ENCODE measurements at regions not wholly inside any gene's neighbourhood (a gene's known extent, or its start where the extent isn't known, plus 50 kb on each side); places are given as distances from the start of the nearest gene placed in this dataset.

DNA sequence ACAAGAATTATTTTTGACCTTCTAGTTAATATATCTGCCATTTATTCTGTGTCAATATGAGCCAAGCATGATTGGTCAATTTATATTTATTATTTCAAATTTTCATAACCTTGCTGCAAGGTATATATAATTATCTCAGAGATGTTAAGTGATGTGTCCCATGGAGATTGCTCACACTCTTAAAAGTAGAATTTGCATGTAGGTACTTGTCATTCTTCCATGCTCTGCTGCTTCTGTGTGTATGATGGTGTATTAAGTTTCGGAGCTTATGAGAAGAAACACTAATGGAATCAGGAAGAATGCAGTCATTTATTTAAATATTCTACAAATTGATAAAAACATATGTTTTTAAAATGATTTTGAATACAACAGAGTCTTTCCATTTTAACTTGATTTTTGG is 586.8 kb upstream of the MIR17HG start:
- TF ChIP-seq SPI1 (IDR thresholded peaks at IDR 0.05; ENCODE audit: borderline replicate concordance, low read depth) (no peak), POLR2AphosphoS5 (IDR thresholded peaks at IDR 0.05; ENCODE audit: low read depth) (no peak), REST (IDR thresholded peaks at IDR 0.05; ENCODE audit: insufficient replicate concordance, low read depth) (no peak), GABPA (IDR thresholded peaks at IDR 0.05; ENCODE audit: low read depth) (no peak)
- TF ChIP-seq, protein P1, sequence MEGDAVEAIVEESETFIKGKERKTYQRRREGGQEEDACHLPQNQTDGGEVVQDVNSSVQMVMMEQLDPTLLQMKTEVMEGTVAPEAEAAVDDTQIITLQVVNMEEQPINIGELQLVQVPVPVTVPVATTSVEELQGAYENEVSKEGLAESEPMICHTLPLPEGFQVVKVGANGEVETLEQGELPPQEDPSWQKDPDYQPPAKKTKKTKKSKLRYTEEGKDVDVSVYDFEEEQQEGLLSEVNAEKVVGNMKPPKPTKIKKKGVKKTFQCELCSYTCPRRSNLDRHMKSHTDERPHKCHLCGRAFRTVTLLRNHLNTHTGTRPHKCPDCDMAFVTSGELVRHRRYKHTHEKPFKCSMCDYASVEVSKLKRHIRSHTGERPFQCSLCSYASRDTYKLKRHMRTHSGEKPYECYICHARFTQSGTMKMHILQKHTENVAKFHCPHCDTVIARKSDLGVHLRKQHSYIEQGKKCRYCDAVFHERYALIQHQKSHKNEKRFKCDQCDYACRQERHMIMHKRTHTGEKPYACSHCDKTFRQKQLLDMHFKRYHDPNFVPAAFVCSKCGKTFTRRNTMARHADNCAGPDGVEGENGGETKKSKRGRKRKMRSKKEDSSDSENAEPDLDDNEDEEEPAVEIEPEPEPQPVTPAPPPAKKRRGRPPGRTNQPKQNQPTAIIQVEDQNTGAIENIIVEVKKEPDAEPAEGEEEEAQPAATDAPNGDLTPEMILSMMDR (IDR thresholded peaks at IDR 0.05; ENCODE audit: insufficient read depth, low read length) = no peak
